Gastroesophageal sphincter (tissue), 4 donors: ENCODE measurements at regions not wholly inside any gene's neighbourhood (a gene's known extent, or its start where the extent isn't known, plus 50 kb on each side); places are given as distances from the start of the nearest gene placed in this dataset.

Experiments
- ATAC-seq: fragments of 150-250 bp; one replicate; pipeline ENCODE4 v1.9.1; 2016; ENCODE audit warnings: mild to moderate bottlenecking, moderate library complexity
- H3K27ac ChIP-seq, 4 donors: fragments of 200-600 bp; sonication (generic) in 3 of 4; 1 replicate in 3 of 4; 2 replicates in 1 of 4; pipeline ENCODE4 v1.5.1; 2016 to 2019
- H3K27me3 ChIP-seq: fragments of 200-600 bp; sonication (generic); one replicate; pipeline ENCODE4 v1.5.1; 2019
- H3K36me3 ChIP-seq, 2 donors: fragments of 200-600 bp; sonication (generic); one replicate each; pipeline ENCODE4 v1.5.1; 2019; ENCODE audit warnings: control low read depth in 1 of 2
- H3K4me1 ChIP-seq, 3 donors: fragments of 200-600 bp; sonication (generic); 1 replicate in 2 of 3; 2 replicates in 1 of 3; pipeline ENCODE4 v1.5.1; 2016 to 2019; ENCODE audit warnings: control low read depth in 2 of 3
- H3K4me3 ChIP-seq, 2 donors: fragments of 200-600 bp; sonication (generic); one replicate each; pipeline ENCODE4 v1.5.1; 2019; ENCODE audit warnings: mild to moderate bottlenecking in 1 of 2, moderate library complexity in 1 of 2
- H3K9me3 ChIP-seq, 3 donors: fragments of 200-600 bp; sonication (generic); one replicate each; pipeline ENCODE4 v1.5.1; 2017 to 2019; ENCODE audit warnings: control low read depth in 2 of 3
- CTCF ChIP-seq, 4 experiments: fragments of 200-600 bp in 2 of 4; fragments of 450-650 bp in 2 of 4; sonication (generic) in 1 of 4; IDR thresholded peaks; one replicate each; pipeline ENCODE4 v1.5.1; 2017 to 2019; ENCODE audit warnings: antibody characterized with exemption in 4 of 4, mild to moderate bottlenecking in 2 of 4, moderate library complexity in 2 of 4
- EP300 ChIP-seq: sonication (generic); formaldehyde crosslinking; IDR thresholded peaks from one replicate; pipeline ENCODE4 v1.6.1; 2017; ENCODE audit warnings: antibody characterized with exemption, mild to moderate bottlenecking
- POLR2A ChIP-seq, 2 donors: fragments of 450-650 bp; IDR thresholded peaks; one replicate each; pipeline ENCODE4 v1.6.1; 2017; ENCODE audit warnings: antibody characterized with exemption in 2 of 2, mild to moderate bottlenecking in 2 of 2, moderate library complexity in 1 of 2
- POLR2AphosphoS5 ChIP-seq: sonication (generic); formaldehyde crosslinking; IDR thresholded peaks from one replicate; pipeline ENCODE4 v1.6.1; 2017; ENCODE audit warnings: antibody characterized with exemption
- WGBS, 2 donors: methylation state at CpG; one replicate each; pipeline ENCODE4 v1.1.5; 2018; ENCODE audit warnings: low coverage in 1 of 2; 5-methylcytosine and 5-hydroxymethylcytosine counted together

- TF ChIP-seq POLR2A (IDR thresholded peaks at IDR 0.05), result no peak
- TF ChIP-seq EP300, result no peak
- no peak overlapping the region for H3K4me3 ChIP-seq
- no peak for ATAC-seq
- H3K27ac ChIP-seq, result peak overlapping the region in 1 of 4 donors; percentile 77
- H3K9me3 ChIP-seq, result no peaks in the 10 kb centered on the region
- WGBS, 2 donors, result 53 to 71% methylated on average over 3 of the region's 3 CpGs
- H3K27me3 ChIP-seq, result no peaks in the 10 kb centered on the region
- H3K4me1 ChIP-seq, result peaks cover 0 to 20% (median 5%) of the 10 kb centered on the region in 3 donors
- H3K36me3 ChIP-seq, result no peaks in the 10 kb centered on the region
These were observed 85.1 kb upstream of the PIAS1 start for GRCh38 chr15:67968966-67969365.

GRCh38 chr15:67969892-67970291 lies 84.2 kb upstream of the PIAS1 start:
- ATAC-seq, result no peak
- Histone ChIP-seq H3K27me3 (no peaks in the 10 kb centered on the region), H3K36me3 (no peaks in the 10 kb centered on the region), H3K4me3 (no peak overlapping the region), H3K9me3 (no peaks in the 10 kb centered on the region), H3K4me1 (peaks cover 0 to 20% (median 5%) of the 10 kb centered on the region in 3 donors), H3K27ac (no peak overlapping the region)
- no peak for TF ChIP-seq POLR2A (IDR thresholded peaks at IDR 0.05)
- no peak for TF ChIP-seq EP300
- no peak for TF ChIP-seq POLR2AphosphoS5
- TF ChIP-seq CTCF (IDR thresholded peaks at IDR 0.05), result no peak
- WGBS, 2 donors, result 87 to 95% methylated on average over 3 of the region's 3 CpGs

- H3K4me1 ChIP-seq, result peaks cover 0 to 19% (median 5%) of the 10 kb centered on the region in 3 donors
- H3K27ac ChIP-seq, result no peak overlapping the region
- no peak for ATAC-seq
- 74 to 85% methylated on average over 3 to 4 of the region's 4 CpGs for WGBS, 2 donors
- H3K27me3 ChIP-seq, result no peaks in the 10 kb centered on the region
- no peaks in the 10 kb centered on the region for H3K36me3 ChIP-seq
- no peak overlapping the region for H3K4me3 ChIP-seq
- H3K9me3 ChIP-seq, result no peaks in the 10 kb centered on the region
- no peak for TF ChIP-seq EP300
These were observed 81.7 kb upstream of the PIAS1 start for GRCh38 chr15:67972377-67972776.

- Histone ChIP-seq H3K4me3 (no peak overlapping the region), H3K36me3 (no peaks in the 10 kb centered on the region), H3K4me1 (peaks cover 0 to 4% (median 0%) of the 10 kb centered on the region in 3 donors), H3K9me3 (no peaks in the 10 kb centered on the region), H3K27ac (no peak overlapping the region), H3K27me3 (no peaks in the 10 kb centered on the region)
- TF ChIP-seq CTCF (IDR thresholded peaks at IDR 0.05), result no peak
- no peak for TF ChIP-seq POLR2A (IDR thresholded peaks at IDR 0.05)
- no peak for TF ChIP-seq POLR2AphosphoS5
- no peak for TF ChIP-seq EP300
- WGBS, 2 donors, result 88 to 100% methylated on average over 1 to 4 of the region's 4 CpGs
- ATAC-seq, result no peak
These were observed 80.3 kb upstream of the PIAS1 start for GRCh38 chr15:67973846-67974245.

- WGBS, 2 donors, result 80 to 90% methylated on average over 3 of the region's 3 CpGs
- no peaks in the 10 kb centered on the region for H3K27me3 ChIP-seq
- no peak for ATAC-seq
- H3K27ac ChIP-seq, result no peak overlapping the region
- no peaks in the 10 kb centered on the region for H3K36me3 ChIP-seq
- H3K4me3 ChIP-seq, result no peak overlapping the region
- TF ChIP-seq CTCF (IDR thresholded peaks at IDR 0.05) (no peak), POLR2AphosphoS5 (no peak), POLR2A (IDR thresholded peaks at IDR 0.05) (no peak), EP300 (no peak)
- no peaks in the 10 kb centered on the region for H3K9me3 ChIP-seq
- H3K4me1 ChIP-seq, result no peaks in the 10 kb centered on the region
These were observed 77.5 kb upstream of the PIAS1 start for GRCh38 chr15:67976506-67977073.

- WGBS, 2 donors, result 91 to 100% methylated on average over 3 of the region's 3 CpGs
- Histone ChIP-seq H3K4me1 (no peaks in the 10 kb centered on the region), H3K9me3 (no peaks in the 10 kb centered on the region), H3K36me3 (no peaks in the 10 kb centered on the region), H3K4me3 (no peak overlapping the region), H3K27ac (no peak overlapping the region), H3K27me3 (no peaks in the 10 kb centered on the region)
- ATAC-seq, result no peak
- no peak for TF ChIP-seq POLR2AphosphoS5
- TF ChIP-seq EP300, result no peak
These were observed 76.6 kb upstream of the PIAS1 start for GRCh38 chr15:67977414-67978089.
